IMR-90 (cell line): ENCODE measurements at regions not wholly inside any gene's neighbourhood (a gene's known extent, or its start where the extent isn't known, plus 50 kb on each side); places are given as distances from the start of the nearest gene placed in this dataset.

Experiments used
- ATAC-seq: fragments of 200-7000 bp; cut with Tn5 transposase; 2 replicates; pipeline ENCODE4 v1.9.1; 2020; ENCODE audit warnings: low read depth, mild to moderate bottlenecking, moderate library complexity
- BruUV-seq: library from RNA; stranded (reverse); fragments of 400-500 nt; replicated peaks from 2 replicates; lab custom pipeline; 2021; lab: Mats Ljungman, UMichigan
- CTCF ChIA-PET: fragments of 300-600 bp; formaldehyde crosslinking; extraction: SDS; loops from one replicate; lab custom pipeline; 2021; ENCODE audit warnings: antibody characterized with exemption; lab: Yijun Ruan, JAX
- POLR2A ChIA-PET: fragments of 300-600 bp; sonication (Branson Sonifier 250); formaldehyde crosslinking; loops from one replicate; lab custom pipeline; 2022; ENCODE audit warnings: antibody characterized with exemption; ENCODE audit not compliant: unreplicated experiment; lab: Charles Lee
- DNase-seq: peaks from one replicate; pipeline ENCODE4 v3.0.0; 2013
- H2AFZ ChIP-seq: replicated peaks from 2 replicates; pipeline ENCODE3; 2013; ENCODE audit warnings: low read length, mild to moderate bottlenecking; ENCODE audit not compliant: poor library complexity
- H2AK5ac ChIP-seq: 2 replicates; pipeline ENCODE4 v1.6.1; 2013; ENCODE audit warnings: low read depth, low read length, inconsistent platforms
- H2AK9ac ChIP-seq: replicated peaks from 2 replicates; pipeline ENCODE3; 2013; ENCODE audit warnings: mild to moderate bottlenecking, low read depth, low read length, moderate library complexity; ENCODE audit not compliant: poor library complexity
- H2BK120ac ChIP-seq: 2 replicates; pipeline ENCODE4 v1.6.1; 2013; ENCODE audit warnings: low read depth, low read length, inconsistent platforms
- H2BK15ac ChIP-seq: 3 replicates; pipeline ENCODE4 v1.6.1; 2013; ENCODE audit warnings: low read depth, low read length, inconsistent platforms
- H2BK20ac ChIP-seq: 2 replicates; pipeline ENCODE4 v1.6.1; 2013; ENCODE audit warnings: low read depth, mild to moderate bottlenecking, inconsistent platforms, low read length, moderate library complexity
- H2BK5ac ChIP-seq: 2 replicates; pipeline ENCODE4 v1.6.1; 2013; ENCODE audit warnings: mild to moderate bottlenecking, low read depth, low read length, inconsistent platforms; ENCODE audit not compliant: poor library complexity, severe bottlenecking
- H3K14ac ChIP-seq: replicated peaks from 2 replicates; pipeline ENCODE4 v1.6.1; 2013; ENCODE audit warnings: low read depth, low read length, inconsistent platforms
- H3K18ac ChIP-seq: 2 replicates; pipeline ENCODE4 v1.6.1; 2013; ENCODE audit warnings: low read depth, low read length, control low read depth
- H3K23ac ChIP-seq: 2 replicates; pipeline ENCODE4 v1.6.1; 2013; ENCODE audit warnings: low read depth, low read length, inconsistent platforms
- H3K27ac ChIP-seq: 2 replicates; pipeline ENCODE4 v1.5.1; 2013; ENCODE audit warnings: mild to moderate bottlenecking, control low read depth, low read length; ENCODE audit not compliant: insufficient read depth
- H3K27me3 ChIP-seq: 2 replicates; pipeline ENCODE4 v1.6.1; 2013; ENCODE audit warnings: low read length; ENCODE audit not compliant: control insufficient read depth, insufficient read depth
- H3K36me3 ChIP-seq: 2 replicates; pipeline ENCODE4 v1.6.1; 2013; ENCODE audit warnings: low read length, mixed read lengths; ENCODE audit not compliant: control insufficient read depth, insufficient read depth
- H3K4ac ChIP-seq: 2 replicates; pipeline ENCODE4 v1.6.1; 2013; ENCODE audit warnings: low read depth, low read length, inconsistent platforms
- H3K4me1 ChIP-seq: 2 replicates; pipeline ENCODE4 v1.6.1; 2013; ENCODE audit warnings: low read length, mixed read lengths; ENCODE audit not compliant: control insufficient read depth, insufficient read depth
- H3K4me2 ChIP-seq: 2 replicates; pipeline ENCODE4 v1.6.1; 2013; ENCODE audit warnings: low read depth, mild to moderate bottlenecking, control low read depth, low read length, moderate library complexity
- H3K4me3 ChIP-seq: 2 replicates; pipeline ENCODE4 v1.5.1; 2013; ENCODE audit warnings: low read depth, mild to moderate bottlenecking, control low read depth, low read length, moderate library complexity; ENCODE audit not compliant: insufficient read depth
- H3K56ac ChIP-seq: 2 replicates; pipeline ENCODE4 v1.6.1; 2013; ENCODE audit warnings: low read length, inconsistent platforms; ENCODE audit not compliant: insufficient read depth; ENCODE audit errors: extremely low read depth
- H3K79me1 ChIP-seq, 2 experiments: 2 replicates each; pipeline ENCODE4 v1.6.1; 2013; ENCODE audit warnings: low read length in 2 of 2, inconsistent platforms in 1 of 2, low read depth in 1 of 2
- H3K9ac ChIP-seq: 2 replicates; pipeline ENCODE4 v1.6.1; 2013; ENCODE audit warnings: low read depth, low read length, control low read depth
- H3K9me1 ChIP-seq: 2 replicates; pipeline ENCODE4 v1.6.1; 2013; ENCODE audit warnings: low read length, inconsistent platforms; ENCODE audit not compliant: insufficient read depth
- H3K9me3 ChIP-seq: 2 replicates; pipeline ENCODE4 v1.6.1; 2013; ENCODE audit warnings: low read length; ENCODE audit not compliant: control insufficient read depth, insufficient read depth
- H4K20me1 ChIP-seq: 2 replicates; pipeline ENCODE4 v1.6.1; 2013; ENCODE audit warnings: low read length, inconsistent platforms; ENCODE audit not compliant: insufficient read depth
- H4K5ac ChIP-seq: 2 replicates; pipeline ENCODE4 v1.6.1; 2013; ENCODE audit warnings: mild to moderate bottlenecking, low read depth, low read length, control low read depth
- H4K8ac ChIP-seq, 2 experiments: 2 replicates each; pipeline ENCODE4 v1.6.1; 2013; ENCODE audit warnings: low read depth in 2 of 2, low read length in 2 of 2, control low read depth in 1 of 2, inconsistent platforms in 1 of 2
- H4K91ac ChIP-seq: 2 replicates; pipeline ENCODE4 v1.6.1; 2013; ENCODE audit warnings: low read depth, low read length, inconsistent platforms; ENCODE audit not compliant: insufficient read depth
- FOS ChIP-seq: fragments of 150-350 bp; IDR thresholded peaks from 2 replicates; pipeline ENCODE4 v1.6.1; 2016; ENCODE audit warnings: low read depth, low read length
- MAZ ChIP-seq: IDR thresholded peaks from 2 replicates; pipeline ENCODE4 v1.6.1; 2012; ENCODE audit warnings: low read depth, mild to moderate bottlenecking, low read length, improper control_type of control experiment, moderate library complexity, borderline replicate concordance
- POLR2A ChIP-seq: IDR thresholded peaks from 2 replicates; pipeline ENCODE4 v1.6.1; 2012; ENCODE audit warnings: mild to moderate bottlenecking, low read depth, low read length
- RFX5 ChIP-seq: IDR thresholded peaks from 2 replicates; pipeline ENCODE4 v1.8.0; 2012; ENCODE audit warnings: low read depth, mild to moderate bottlenecking, low read length, moderate library complexity
- WGBS, 2 experiments: methylation state at CpG; one replicate each; pipeline versions ENCODE4 v1.1.5 to v1.1.7; 2013; ENCODE audit warnings: missing lambda C conversion rate in 2 of 2; ENCODE audit not compliant: insufficient read length in 1 of 2; ENCODE audit errors: extremely low coverage in 2 of 2; 5-methylcytosine and 5-hydroxymethylcytosine counted together
- dilution Hi-C: fragments of 300-500 bp; cut with HindIII; formaldehyde crosslinking; loops from one replicate; pipeline ENCODE4 v1.14.3; 2018; ENCODE audit warnings: low sequenced_read_pairs; ENCODE audit not compliant: unreplicated experiment
- in situ Hi-C: fragments of 300-500 bp; cut with MboI; formaldehyde crosslinking; loops from 3 replicates; pipeline ENCODE4 v1.14.3; 2019; ENCODE audit warnings: low sequenced_read_pairs, inconsistent platforms, mixed read lengths
- intact Hi-C: fragments of 100-400 bp; cut with micrococcal nuclease; formaldehyde crosslinking; loops from 2 replicates; pipeline ENCODE4 v1.10.0; 2022

GRCh38 chr12:45623940-45624339 is 105.6 kb upstream of the ARID2 start:
- ATAC-seq (no peak), DNase-seq (no peak)
- Histone ChIP-seq H3K36me3 (no peaks in the 10 kb centered on the region), H3K9me1 (no peaks in the 10 kb centered on the region), H3K9ac (no peak overlapping the region), H3K23ac (no peak overlapping the region), H3K27me3 (peaks cover 5% of the 10 kb centered on the region; the same call in 1 of the 2 replicates), H2AK5ac (no peak overlapping the region), H3K14ac (no peak overlapping the region), H4K20me1 (no peaks in the 10 kb centered on the region), H2AFZ (no peak overlapping the region), H3K4ac (no peak overlapping the region), H2BK120ac (no peak overlapping the region), H3K4me1 (no peaks in the 10 kb centered on the region), H3K9me3 (0 out of 2 replicates have a peak, but pooled peaks cover 2% of the 10 kb centered on the region), H3K27ac (no peak overlapping the region), H4K8ac (no peak overlapping the region), H3K56ac (no peak overlapping the region), H2BK15ac (no peak overlapping the region), H3K4me3 (no peak overlapping the region), H4K91ac (no peak overlapping the region), H2AK9ac (no peak overlapping the region), H3K18ac (no peak overlapping the region), H3K4me2 (no peak overlapping the region), H4K5ac (no peak overlapping the region), H2BK20ac (no peak overlapping the region), H2BK5ac (no peak overlapping the region), H3K79me1 (no peaks in the 10 kb centered on the region)
- CTCF ChIA-PET = no interaction called here
- in situ Hi-C loops = no loop called here
- no TSS peak for BruUV-seq
- WGBS, 2 experiments = no CpG with 5 or more reads among the region's 2 CpGs
- dilution Hi-C loops = no loop called here
- no peak for TF ChIP-seq MAZ
- no peak for TF ChIP-seq POLR2A
- TF ChIP-seq FOS = no peak
- no peak for TF ChIP-seq RFX5
- POLR2A ChIA-PET = no interaction called here
- intact Hi-C loops = no loop called here
